PC-9 (cell line): ENCODE measurements at regions not wholly inside any gene's neighbourhood (a gene's known extent, or its start where the extent isn't known, plus 50 kb on each side); places are given as distances from the start of the nearest gene placed in this dataset.

Source experiments
- BruUV-seq: library from RNA; stranded (reverse); fragments of 400-500 nt; replicated peaks from 2 replicates; lab custom pipeline; 2021; lab: Mats Ljungman, UMichigan
- CTCF ChIA-PET: fragments of 300-600 bp; sonication (Branson Sonifier 250); formaldehyde crosslinking; loops from one replicate; lab custom pipeline; 2022; ENCODE audit warnings: antibody characterized with exemption; lab: Charles Lee
- POLR2A ChIA-PET: fragments of 300-600 bp; sonication (Branson Sonifier 250); formaldehyde crosslinking; loops from one replicate; lab custom pipeline; 2022; ENCODE audit warnings: antibody characterized with exemption; ENCODE audit not compliant: unreplicated experiment; lab: Charles Lee
- DNase-seq, 2 experiments: peaks; one replicate each; pipeline versions ENCODE4 v3.0.0 to v3.0.0-alpha.2; 2015 to 2022; ENCODE audit warnings: mixed read lengths in 1 of 2
- H2AFZ ChIP-seq: fragments of 200-600 bp; sonication (generic); 2 replicates; pipeline ENCODE4 v1.8.1; 2017; ENCODE audit warnings: antibody characterized with exemption
- H3F3A ChIP-seq: fragments of 200-600 bp; sonication (generic); 2 replicates; pipeline ENCODE4 v1.8.1; 2017; ENCODE audit warnings: antibody characterized with exemption, mild to moderate bottlenecking, low read depth; ENCODE audit not compliant: insufficient read depth
- H3K27ac ChIP-seq: fragments of 200-600 bp; sonication (generic); 2 replicates; pipeline ENCODE4 v1.6.1; 2016; ENCODE audit warnings: mixed run types
- H3K27me3 ChIP-seq: fragments of 200-600 bp; sonication (generic); 2 replicates; pipeline ENCODE4 v1.6.1; 2016; ENCODE audit warnings: low read depth, mixed run types; ENCODE audit not compliant: insufficient read depth
- H3K36me3 ChIP-seq: fragments of 200-600 bp; sonication (generic); 2 replicates; pipeline ENCODE4 v1.6.1; 2016; ENCODE audit warnings: low read depth, mixed run types
- H3K4me1 ChIP-seq: fragments of 200-600 bp; sonication (generic); replicated peaks from 2 replicates; pipeline ENCODE4 v1.6.1; 2016; ENCODE audit warnings: mixed run types; ENCODE audit not compliant: insufficient read depth
- H3K4me2 ChIP-seq: fragments of 200-600 bp; sonication (generic); 2 replicates; pipeline ENCODE4 v1.6.1; 2017; ENCODE audit warnings: mixed run types
- H3K4me3 ChIP-seq: fragments of 200-600 bp; sonication (generic); 2 replicates; pipeline ENCODE4 v1.6.1; 2016; ENCODE audit warnings: mixed run types
- H3K79me2 ChIP-seq: fragments of 200-600 bp; sonication (generic); 2 replicates; pipeline ENCODE4 v1.6.1; 2017; ENCODE audit warnings: low read depth, mixed run types
- H3K9me2 ChIP-seq: fragments of 200-600 bp; sonication (generic); 2 replicates; pipeline ENCODE4 v1.8.1; 2017; ENCODE audit warnings: mild to moderate bottlenecking; ENCODE audit not compliant: insufficient read depth
- H3K9me3 ChIP-seq: fragments of 200-600 bp; sonication (generic); 2 replicates; pipeline ENCODE4 v1.8.1; 2016; ENCODE audit warnings: low read depth; ENCODE audit not compliant: insufficient read depth
- H4K20me1 ChIP-seq: fragments of 200-600 bp; sonication (generic); 2 replicates; pipeline ENCODE4 v1.8.1; 2017; ENCODE audit not compliant: insufficient read depth
- CTCF ChIP-seq: fragments of 200-600 bp; sonication (generic); conservative IDR thresholded peaks from 2 replicates; pipeline ENCODE4 v1.6.1; 2017; ENCODE audit warnings: mixed run types, antibody characterized with exemption, mild to moderate bottlenecking, moderate library complexity
- EZH2 ChIP-seq: fragments of 200-600 bp; sonication (generic); IDR thresholded peaks from 2 replicates; pipeline ENCODE4 v1.8.0; 2017; ENCODE audit warnings: antibody characterized with exemption, low read depth
- intact Hi-C: fragments of 100-400 bp; cut with micrococcal nuclease; formaldehyde crosslinking; loops from one replicate; pipeline ENCODE4 v1.10.0; 2022; ENCODE audit not compliant: unreplicated experiment

- no peak overlapping the region for H3K27ac ChIP-seq
- H3K79me2 ChIP-seq, result no peaks in the 10 kb centered on the region
- H3K4me1 ChIP-seq, result no peaks in the 10 kb centered on the region
- no peak for DNase-seq
- no peaks in the 10 kb centered on the region for H3K9me2 ChIP-seq
- ChIA-PET CTCF (no interaction called here), POLR2A (no interaction called here)
- no peaks in the 10 kb centered on the region for H3K36me3 ChIP-seq
- no peak overlapping the region for H3K4me3 ChIP-seq
- H3F3A ChIP-seq, result no peaks in the 10 kb centered on the region
- intact Hi-C loops, result no loop called here
- H3K27me3 ChIP-seq, result no peaks in the 10 kb centered on the region
- TF ChIP-seq EZH2 (no peak), CTCF (no peak)
- H4K20me1 ChIP-seq, result no peaks in the 10 kb centered on the region
- BruUV-seq, result no TSS peak
- no peak overlapping the region for H2AFZ ChIP-seq
- H3K9me3 ChIP-seq, result no peaks in the 10 kb centered on the region
- H3K4me2 ChIP-seq, result no peak overlapping the region
Measured at GRCh38 chr21:16633831-16634459, 878.9 kb upstream of the CXADR start.

DNA sequence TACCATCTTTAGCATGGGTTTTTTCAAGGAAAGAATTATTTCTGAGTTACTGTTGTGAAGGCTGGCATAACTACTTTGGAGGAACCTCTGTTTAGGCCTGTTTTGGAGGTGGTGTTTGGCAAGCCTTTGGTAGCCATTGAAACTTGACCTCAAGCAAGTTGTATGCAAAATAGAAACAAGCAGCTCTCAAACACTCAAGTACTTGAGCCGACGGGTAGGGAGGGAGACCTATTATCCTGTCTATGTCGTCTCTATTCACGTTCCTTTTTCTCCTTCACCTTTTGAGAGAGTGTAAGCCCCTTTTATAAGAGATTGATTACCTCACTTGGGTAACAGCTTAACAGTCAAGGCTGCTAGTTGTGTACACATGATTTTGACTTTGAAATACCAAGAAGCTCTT, 878.3 kb upstream of the CXADR start:
- no peak overlapping the region for H3K4me2 ChIP-seq
- no peaks in the 10 kb centered on the region for H3K36me3 ChIP-seq
- intact Hi-C loops, result no loop called here
- CTCF ChIA-PET, result no interaction called here
- no peaks in the 10 kb centered on the region for H4K20me1 ChIP-seq
- no peaks in the 10 kb centered on the region for H3K79me2 ChIP-seq
- no peaks in the 10 kb centered on the region for H3K4me1 ChIP-seq
- no peaks in the 10 kb centered on the region for H3K9me3 ChIP-seq
- POLR2A ChIA-PET, result no interaction called here
- H3F3A ChIP-seq, result no peaks in the 10 kb centered on the region
- no peak overlapping the region for H3K4me3 ChIP-seq
- no TSS peak for BruUV-seq
- no peak for DNase-seq
- no peaks in the 10 kb centered on the region for H3K9me2 ChIP-seq
- no peak for TF ChIP-seq CTCF
- TF ChIP-seq EZH2, result no peak
- no peak overlapping the region for H3K27ac ChIP-seq
- H2AFZ ChIP-seq, result no peak overlapping the region
- no peaks in the 10 kb centered on the region for H3K27me3 ChIP-seq

GRCh38 chr21:16640297-16641027, 872.4 kb upstream of the CXADR start:
- no peaks in the 10 kb centered on the region for H4K20me1 ChIP-seq
- POLR2A ChIA-PET, result no interaction called here
- no TSS peak for BruUV-seq
- H3K4me1 ChIP-seq, result no peaks in the 10 kb centered on the region
- no peak overlapping the region for H3K4me2 ChIP-seq
- TF ChIP-seq CTCF (no peak), EZH2 (no peak)
- no peaks in the 10 kb centered on the region for H3K9me2 ChIP-seq
- intact Hi-C loops, result no loop called here
- H3K27ac ChIP-seq, result no peak overlapping the region
- DNase-seq, result no peak
- H3K27me3 ChIP-seq, result no peaks in the 10 kb centered on the region
- H3K79me2 ChIP-seq, result no peaks in the 10 kb centered on the region
- no peaks in the 10 kb centered on the region for H3K9me3 ChIP-seq
- no peak overlapping the region for H2AFZ ChIP-seq
- H3F3A ChIP-seq, result no peaks in the 10 kb centered on the region
- CTCF ChIA-PET, result no interaction called here
- H3K36me3 ChIP-seq, result no peaks in the 10 kb centered on the region
- no peak overlapping the region for H3K4me3 ChIP-seq
